ENCODE measurements at regions not wholly inside any gene's neighbourhood (a gene's known extent, or its start where the extent isn't known, plus 50 kb on each side); places are given as distances from the start of the nearest gene placed in this dataset.
"Not testable (repeated sequence)": the region's sequence is repeated elsewhere in the genome, so short reads cannot be mapped to it uniquely, and the experiment has no call there.

DNA sequence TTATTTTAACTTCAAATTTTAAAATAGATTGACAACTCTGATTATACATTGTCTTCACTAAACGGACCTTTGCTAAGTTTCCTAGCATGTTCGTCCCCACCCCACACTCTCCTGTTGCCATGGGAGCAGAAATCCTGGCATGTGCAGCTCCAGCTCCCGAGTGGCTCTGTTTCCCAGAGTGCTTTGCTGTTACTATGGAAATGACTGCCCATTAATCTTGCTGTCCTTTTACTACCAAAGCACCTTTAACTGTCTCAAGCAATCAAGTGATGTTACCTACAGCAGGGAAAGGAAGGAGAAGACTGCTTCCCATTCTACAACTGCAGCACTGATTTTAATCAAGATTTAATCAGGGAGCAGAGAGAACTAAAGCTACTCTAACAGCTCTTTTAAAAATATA, 212.0 kb upstream of the KIF2A start:
- Histone ChIP-seq H3K36me3 (no peaks in the 10 kb centered on the region), H3K27me3 (no peaks in the 10 kb centered on the region), H3K27ac (no peak overlapping the region), H3K4me3 (replicated peaks in 1 of 3) (no peak overlapping the region), H3K9me3 (no peaks in the 10 kb centered on the region), H3K4me1 (peaks cover 5 to 7% of the 10 kb centered on the region in 2 donors)
- intact Hi-C loops (cut with DNase I) = no loop called here
- no peak for TF ChIP-seq CTCF (IDR thresholded peaks at IDR 0.05)
- no peak for TF ChIP-seq POLR2A (IDR thresholded peaks at IDR 0.05)
- DNase-seq = peak; percentile 58 to 59
- 0% methylated on average over 3 of the region's 3 CpGs for WGBS, 2 donors

DNA sequence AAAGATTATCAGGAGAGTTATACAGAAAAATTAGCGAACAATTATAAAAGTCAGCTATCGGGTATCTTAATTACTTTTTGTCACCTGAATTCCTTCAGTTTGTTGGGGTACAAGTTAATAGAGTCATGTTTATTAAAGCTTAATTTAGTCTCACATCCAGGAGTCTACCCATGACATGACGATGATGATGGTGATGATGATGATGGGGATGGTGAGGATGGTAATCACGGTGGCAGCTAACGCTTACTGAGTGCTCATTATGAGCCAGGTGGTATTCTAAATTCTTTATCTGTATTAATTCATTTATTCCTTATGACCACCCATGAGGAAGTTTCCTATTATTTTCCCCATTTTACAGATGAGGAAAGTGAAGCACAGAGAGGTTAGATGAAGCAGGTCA, 208.6 kb upstream of the KIF2A start:
- intact Hi-C loops (cut with DNase I) = no loop called here
- TF ChIP-seq POLR2A (IDR thresholded peaks at IDR 0.05) (no peak), CTCF (IDR thresholded peaks at IDR 0.05) (no peak)
- H3K4me1 ChIP-seq = peaks cover 5 to 7% of the 10 kb centered on the region in 2 donors
- no peaks in the 10 kb centered on the region for H3K9me3 ChIP-seq
- no peak overlapping the region for H3K27ac ChIP-seq
- DNase-seq = no peak
- no peak overlapping the region for H3K4me3 ChIP-seq (replicated peaks in 1 of 3)
- H3K27me3 ChIP-seq = no peaks in the 10 kb centered on the region
- no peaks in the 10 kb centered on the region for H3K36me3 ChIP-seq
- 96 to 97% methylated on average over 5 of the region's 5 CpGs for WGBS, 2 donors

DNA sequence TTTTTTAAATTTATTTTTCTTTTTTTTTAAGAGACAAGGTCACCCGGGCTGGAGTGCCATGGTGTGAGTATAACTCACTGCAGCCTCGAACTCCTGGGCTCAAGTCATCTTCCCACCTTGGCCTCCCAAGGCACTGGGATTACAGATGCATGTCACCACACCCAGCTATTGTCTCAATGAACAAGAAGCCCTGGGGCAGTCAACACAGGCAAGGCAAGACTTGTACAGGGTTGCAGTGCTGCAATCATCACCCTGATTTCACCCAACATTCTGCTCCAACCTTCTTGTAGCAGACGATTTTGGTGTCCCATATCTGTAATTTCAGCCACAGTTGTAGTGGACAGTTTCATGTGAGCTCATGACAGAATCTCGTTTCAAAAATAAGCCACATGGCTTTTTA, 205.8 kb upstream of the KIF2A start:
- 57 to 72% methylated on average over 4 of the region's 4 CpGs for WGBS, 2 donors
- intact Hi-C loops (cut with DNase I) = no loop called here
- DNase-seq = no peak

DNA sequence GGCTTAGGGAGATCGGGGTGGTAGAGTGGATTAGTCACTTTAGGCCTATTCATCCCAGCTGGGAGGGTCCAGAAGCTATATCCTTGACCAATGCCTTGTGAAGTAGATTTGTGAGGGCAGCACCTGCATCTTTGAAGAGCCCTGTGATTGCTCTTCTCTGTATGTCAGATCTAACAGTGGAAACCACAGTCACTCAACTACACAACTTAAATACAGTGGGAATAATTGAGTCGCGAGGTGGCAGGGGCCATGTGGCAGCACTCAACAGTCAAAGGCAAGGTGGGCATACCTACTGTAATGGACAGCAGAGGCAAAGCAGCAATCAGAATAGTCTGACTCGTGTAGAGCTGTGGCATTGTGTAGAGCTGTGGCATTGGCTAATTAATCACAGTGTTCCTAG, 202.1 kb upstream of the KIF2A start:
- H3K4me1 ChIP-seq; H3K27ac ChIP-seq; H3K4me3 ChIP-seq (replicated peaks in 1 of 3); intact Hi-C loops (cut with DNase I); H3K27me3 ChIP-seq; H3K36me3 ChIP-seq; DNase-seq; H3K9me3 ChIP-seq: not testable (repeated sequence)
- 88 to 90% methylated on average over 4 of the region's 4 CpGs for WGBS, 2 donors

More for the DNA sequence above, 205.8 kb upstream of the KIF2A start:
- H3K27me3 ChIP-seq = no peaks in the 10 kb centered on the region
- TF ChIP-seq CTCF (IDR thresholded peaks at IDR 0.05) (no peak), POLR2A (IDR thresholded peaks at IDR 0.05) (no peak)
- H3K4me3 ChIP-seq (replicated peaks in 1 of 3) = no peak overlapping the region
- H3K9me3 ChIP-seq = no peaks in the 10 kb centered on the region
- H3K36me3 ChIP-seq = no peaks in the 10 kb centered on the region
- H3K4me1 ChIP-seq = no peaks in the 10 kb centered on the region
- H3K27ac ChIP-seq = no peak overlapping the region

DNA sequence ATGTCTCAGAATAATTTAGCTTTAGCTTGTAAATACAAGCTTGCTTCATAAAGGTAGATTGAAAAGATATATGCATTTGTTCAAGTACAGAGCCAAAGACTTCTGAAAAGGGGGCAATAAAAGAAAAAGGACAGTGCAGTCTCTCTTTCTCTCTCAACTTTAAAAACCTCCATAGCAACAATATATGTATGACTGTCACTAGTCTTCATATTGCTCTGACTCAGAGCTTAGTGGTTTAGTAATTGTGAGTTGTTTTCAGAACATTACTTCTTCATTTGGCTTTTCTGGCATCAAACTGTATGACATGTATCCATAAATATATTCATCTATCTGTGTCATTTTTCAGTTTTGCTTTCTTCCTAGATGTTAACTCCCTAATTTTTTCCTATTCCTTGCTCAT, 194.6 kb upstream of the KIF2A start:
- Histone ChIP-seq H3K27me3 (no peaks in the 10 kb centered on the region), H3K4me1 (no peaks in the 10 kb centered on the region), H3K4me3 (replicated peaks in 1 of 3) (no peak overlapping the region), H3K36me3 (no peaks in the 10 kb centered on the region), H3K9me3 (no peaks in the 10 kb centered on the region), H3K27ac (no peak overlapping the region)
- TF ChIP-seq POLR2A (IDR thresholded peaks at IDR 0.05) (no peak), CTCF (IDR thresholded peaks at IDR 0.05) (no peak)
- intact Hi-C loops (cut with DNase I) = no loop called here
- no peak for DNase-seq

- Histone ChIP-seq H3K4me3 (replicated peaks in 1 of 3) (no peak overlapping the region), H3K27ac (no peak overlapping the region), H3K27me3 (no peaks in the 10 kb centered on the region), H3K36me3 (no peaks in the 10 kb centered on the region), H3K4me1 (no peaks in the 10 kb centered on the region), H3K9me3 (no peaks in the 10 kb centered on the region)
- TF ChIP-seq POLR2A (IDR thresholded peaks at IDR 0.05) = no peak
- no peak for TF ChIP-seq CTCF (IDR thresholded peaks at IDR 0.05)
- intact Hi-C loops (cut with DNase I) = no loop called here
- DNase-seq = no peak
- WGBS, 2 donors = 83 to 87% methylated on average over 2 of the region's 2 CpGs
Observed at GRCh38 chr5:62112689-62113228, 193.2 kb upstream of the KIF2A start.
